ENCODE measurements at regions not wholly inside any gene's neighbourhood (a gene's known extent, or its start where the extent isn't known, plus 50 kb on each side); places are given as distances from the start of the nearest gene placed in this dataset.
A peak's percentile ranks its signal among the peaks of the same experiment; 100 is the strongest.
"Not testable (repeated sequence)": the region's sequence is repeated elsewhere in the genome, so short reads cannot be mapped to it uniquely, and the experiment has no call there.

DNA sequence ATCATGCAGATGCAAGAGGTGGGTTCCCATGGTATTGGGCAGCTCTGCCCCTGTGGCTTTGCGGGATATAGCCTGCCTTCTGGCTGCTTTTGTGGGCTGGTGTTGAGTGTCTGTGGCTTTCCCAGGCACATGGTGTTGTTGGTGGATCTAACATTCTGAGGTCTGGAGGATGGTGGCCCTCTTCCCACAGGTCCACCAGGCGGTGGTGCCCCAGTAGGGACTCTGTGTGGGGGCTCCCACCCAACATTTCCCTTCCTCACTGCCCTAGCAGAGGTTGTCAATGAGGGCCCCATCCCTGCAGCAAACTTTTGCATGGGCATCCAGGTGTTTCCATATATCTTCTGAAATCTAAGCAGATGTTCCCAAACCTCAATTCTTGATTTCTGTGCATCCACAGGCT lies 420.5 kb upstream of the TPTE start:
- not testable (repeated sequence) for DNase-seq (ENCODE audit: low read depth)

- DNase-seq (ENCODE audit: low read depth), result not testable (repeated sequence)
These were observed 402.0 kb upstream of the TPTE start for GRCh38 chr21:10119342-10119741.

DNA sequence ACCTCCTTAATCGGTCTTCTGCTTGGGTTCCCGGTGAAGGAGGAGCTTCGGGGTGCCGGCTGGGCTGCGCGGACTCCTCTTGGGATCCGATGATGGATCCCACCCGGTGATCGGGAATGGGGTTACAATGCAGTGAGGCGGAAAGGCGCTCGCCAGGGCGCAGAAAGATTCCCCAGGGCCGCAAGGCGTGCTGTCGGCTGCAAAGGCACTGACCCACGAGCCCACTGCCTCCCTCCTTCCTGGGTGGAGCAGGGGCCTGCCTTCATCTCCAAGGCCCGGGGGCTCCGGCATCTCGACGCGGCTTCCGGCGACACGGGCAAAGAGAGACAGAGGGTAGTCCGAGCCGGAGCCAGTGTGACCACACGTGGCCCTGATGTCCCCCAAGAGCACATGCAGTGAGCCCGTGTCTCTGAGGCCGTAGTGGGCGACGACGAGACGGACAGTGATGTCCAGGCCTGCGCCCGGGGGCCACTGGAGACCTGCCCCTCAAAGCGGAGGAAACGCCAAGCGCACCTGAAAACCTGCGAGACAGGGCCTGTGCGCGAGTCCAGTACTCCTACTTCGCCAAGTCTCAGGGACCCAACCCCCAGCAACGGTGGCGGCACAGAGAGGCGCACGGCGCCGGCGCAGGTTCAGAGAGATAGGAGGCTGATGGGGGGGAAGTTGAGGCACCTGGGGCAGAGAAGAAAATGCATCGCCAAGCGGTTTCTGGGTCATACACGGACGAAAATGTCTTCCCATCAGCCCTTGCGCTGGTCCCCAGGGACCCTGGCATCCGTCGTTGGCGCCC lies 401.4 kb upstream of the TPTE start:
- DNase-seq (ENCODE audit: low read depth), result not testable (repeated sequence)

GRCh38 chr21:10120536-10120934 lies 400.8 kb upstream of the TPTE start:
- not testable (repeated sequence) for DNase-seq (ENCODE audit: low read depth)

- not testable (repeated sequence) for DNase-seq (ENCODE audit: low read depth)
These were observed 400.3 kb upstream of the TPTE start for GRCh38 chr21:10120965-10121550.

DNA sequence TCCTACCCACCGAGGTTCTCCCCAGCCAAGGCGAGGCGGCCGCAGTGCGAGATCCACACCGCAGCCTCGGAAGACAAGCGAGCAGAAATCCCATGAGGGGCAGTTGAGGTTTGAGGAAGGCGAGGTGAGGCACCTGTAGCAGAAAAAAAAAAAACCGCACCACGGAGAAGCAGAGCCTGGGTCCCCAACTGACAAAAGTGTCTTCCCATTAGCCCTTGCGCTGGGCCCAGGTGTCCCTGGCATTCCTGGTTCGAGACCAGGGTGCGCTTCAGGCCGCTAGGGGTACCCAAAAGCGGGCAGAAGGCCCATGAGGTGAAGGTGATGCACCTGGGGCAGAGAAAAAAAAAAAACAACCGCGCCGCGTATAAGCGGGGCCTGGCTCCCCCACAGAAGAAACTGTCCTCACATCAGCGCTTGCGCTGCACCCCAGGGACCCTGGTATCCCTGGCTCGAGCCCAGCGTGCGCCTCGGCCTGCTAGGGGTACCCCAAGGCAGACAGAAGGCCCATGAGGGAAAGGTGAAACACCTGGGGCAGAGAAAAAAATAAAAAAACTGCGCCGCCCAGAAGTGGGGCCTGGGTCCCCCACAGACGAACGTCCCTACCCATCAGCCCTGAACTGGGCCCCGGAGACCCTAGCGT lies 399.4 kb upstream of the TPTE start:
- DNase-seq (ENCODE audit: low read depth), result not testable (repeated sequence)

DNA sequence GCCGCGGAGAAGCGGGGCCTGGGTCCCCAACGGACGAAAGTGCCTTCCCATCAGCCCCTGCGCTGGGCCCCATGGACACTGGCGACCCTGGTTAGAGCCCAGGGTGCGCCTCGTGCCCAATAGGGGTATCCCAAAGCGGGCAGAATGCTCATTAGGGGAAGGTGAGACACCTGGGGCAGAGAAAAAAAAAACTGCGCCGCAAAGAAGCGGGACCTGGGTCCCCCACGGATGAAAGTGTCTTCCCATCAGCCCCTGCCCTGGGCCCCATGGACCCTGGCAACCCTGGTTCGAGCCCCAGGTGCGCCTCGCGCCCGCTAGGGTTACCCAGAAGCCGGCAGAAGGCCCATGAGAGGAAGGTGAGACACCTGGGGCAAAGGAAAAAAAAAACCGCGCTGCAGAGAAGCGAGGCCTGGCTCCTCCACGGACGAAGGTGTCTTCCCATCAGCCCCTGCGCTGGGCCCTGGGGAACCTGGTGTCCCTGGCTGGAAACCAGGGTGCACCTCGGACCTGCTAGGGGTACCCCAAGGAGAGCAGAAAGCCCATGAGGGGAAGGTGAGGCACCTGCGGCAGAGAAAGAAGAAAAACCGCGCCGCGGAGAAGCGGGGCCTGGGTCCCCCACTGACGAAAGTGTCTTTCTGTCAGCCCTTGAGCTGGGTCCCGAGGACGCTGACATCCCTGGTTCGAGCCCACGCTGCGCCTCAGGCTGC lies 398.4 kb upstream of the TPTE start:
- not testable (repeated sequence) for DNase-seq (ENCODE audit: low read depth)

GRCh38 chr21:10123508-10123885 lies 397.9 kb upstream of the TPTE start:
- DNase-seq (ENCODE audit: low read depth), result not testable (repeated sequence)

DNA sequence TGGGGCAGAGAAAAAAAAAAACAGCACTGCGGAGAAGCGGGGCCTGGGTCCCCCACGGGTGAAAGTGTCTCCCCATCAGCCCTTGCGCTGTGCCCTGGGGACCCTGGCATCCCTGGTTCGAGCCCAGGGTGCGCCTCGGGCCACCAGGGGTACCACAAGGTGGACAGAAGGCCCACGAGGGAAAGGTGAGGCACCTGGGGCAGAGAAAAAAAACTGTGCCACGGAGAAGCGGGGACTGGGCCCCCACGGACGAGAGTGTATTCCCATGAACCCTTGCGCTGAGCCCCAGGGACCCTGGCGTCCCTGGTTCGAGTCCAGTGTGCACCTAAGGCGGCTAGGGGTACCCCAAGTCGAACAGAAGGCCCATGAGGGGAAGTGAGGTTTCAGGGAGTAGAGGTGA lies 395.8 kb upstream of the TPTE start:
- not testable (repeated sequence) for DNase-seq (ENCODE audit: low read depth)

DNA sequence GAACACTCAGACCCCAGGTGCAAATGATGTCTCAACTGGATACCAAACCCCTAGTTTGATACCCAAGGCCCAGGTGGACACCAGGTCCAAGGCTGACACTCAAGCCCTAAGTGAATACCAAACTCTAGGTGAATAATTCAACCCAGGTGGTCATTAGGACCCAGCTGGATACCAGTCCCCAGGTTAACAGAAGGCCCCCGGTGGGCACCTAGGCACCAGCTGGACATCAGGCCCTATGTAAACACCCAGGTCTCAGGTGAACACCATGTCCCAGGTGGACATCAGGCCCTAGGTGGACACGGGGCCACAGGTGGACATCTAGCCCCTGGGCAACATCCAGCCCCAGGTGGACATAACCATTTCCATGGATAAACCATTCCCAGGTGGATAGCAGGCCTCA lies 387.3 kb upstream of the TPTE start:
- not testable (repeated sequence) for DNase-seq (ENCODE audit: low read depth)

DNA sequence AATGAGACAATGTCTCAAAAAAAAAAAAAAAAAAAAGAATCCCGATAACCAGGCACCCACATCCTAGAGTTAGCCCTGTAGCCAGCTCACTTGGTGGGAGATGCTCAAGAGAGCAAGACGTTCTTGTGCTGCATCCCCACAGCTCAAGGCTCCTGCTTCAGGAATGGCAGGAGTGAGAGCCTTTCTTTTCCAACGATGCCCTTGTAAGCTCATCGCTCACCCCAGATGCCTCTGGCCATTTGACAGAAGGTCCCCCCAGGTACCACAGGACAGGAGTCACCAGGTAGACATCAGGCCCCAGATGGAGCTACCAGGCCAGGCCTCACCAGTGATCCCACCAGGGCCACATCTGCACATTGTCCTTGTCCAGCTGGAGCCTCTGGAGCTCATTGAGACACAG lies 385.5 kb upstream of the TPTE start:
- DNase-seq (ENCODE audit: low read depth), result not testable (repeated sequence)

DNA sequence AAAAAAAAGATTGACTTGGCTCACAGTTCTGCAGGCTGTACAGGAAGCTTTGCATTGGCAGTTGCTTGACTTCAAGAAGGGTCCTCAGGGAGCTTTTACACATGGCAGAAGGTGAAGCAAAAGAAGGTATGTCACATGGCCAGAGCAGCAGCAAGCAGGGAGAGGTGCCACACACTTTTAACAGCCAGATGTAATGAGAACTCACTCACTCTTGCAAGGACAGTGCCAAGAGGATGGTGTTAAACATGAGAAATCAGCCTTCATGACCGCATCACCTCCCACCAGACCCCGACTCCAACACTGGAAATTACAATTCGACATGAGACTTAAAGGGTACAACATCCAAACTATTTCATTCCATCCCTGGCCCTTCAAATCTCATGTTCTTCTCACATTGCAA lies 367.2 kb upstream of the TPTE start:
- peak; percentile 0 for DNase-seq (ENCODE audit: low read depth)
